ENCODE measurements at regions not wholly inside any gene's neighbourhood (a gene's known extent, or its start where the extent isn't known, plus 50 kb on each side); places are given as distances from the start of the nearest gene placed in this dataset.

- no peak for DNase-seq
Observed at GRCh38 chr2:149827585-149828126, 240.1 kb upstream of the MMADHC start.

GRCh38 chr2:149826471-149827125 lies 239.0 kb upstream of the MMADHC start:
- no peak for DNase-seq

- DNase-seq = no peak
Observed at GRCh38 chr2:149825473-149825872, 237.9 kb upstream of the MMADHC start.

GRCh38 chr2:149824136-149824535 lies 236.6 kb upstream of the MMADHC start:
- DNase-seq = no peak

DNA sequence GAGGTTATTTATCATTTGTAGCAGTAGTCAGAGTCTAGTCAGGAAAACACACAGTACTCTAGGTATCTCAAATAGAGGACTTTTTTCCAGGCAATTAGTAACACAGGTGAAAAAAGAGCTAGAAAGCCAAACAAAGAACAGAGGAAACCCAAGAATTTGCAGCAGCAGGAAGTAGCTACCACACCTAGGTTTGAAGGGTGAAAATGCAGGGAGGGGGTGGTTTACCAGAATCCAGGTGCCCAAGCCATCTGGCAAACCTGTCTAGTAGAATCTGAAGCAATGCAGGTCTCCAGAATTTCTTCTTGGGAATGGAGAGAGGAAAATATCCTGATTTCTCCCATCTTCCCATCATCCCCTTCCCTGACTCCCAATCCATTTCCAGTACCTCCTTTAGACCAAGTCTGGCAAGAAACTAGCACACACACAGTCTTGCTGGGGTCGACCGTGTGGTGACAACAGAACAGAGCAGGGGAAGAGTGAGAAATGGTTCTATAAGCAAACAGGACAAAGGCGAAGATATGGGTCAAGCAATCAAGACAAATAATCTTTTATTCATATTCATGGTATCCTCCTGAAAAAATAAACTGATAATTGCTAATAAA lies 231.9 kb upstream of the MMADHC start:
- no peak for DNase-seq

DNA sequence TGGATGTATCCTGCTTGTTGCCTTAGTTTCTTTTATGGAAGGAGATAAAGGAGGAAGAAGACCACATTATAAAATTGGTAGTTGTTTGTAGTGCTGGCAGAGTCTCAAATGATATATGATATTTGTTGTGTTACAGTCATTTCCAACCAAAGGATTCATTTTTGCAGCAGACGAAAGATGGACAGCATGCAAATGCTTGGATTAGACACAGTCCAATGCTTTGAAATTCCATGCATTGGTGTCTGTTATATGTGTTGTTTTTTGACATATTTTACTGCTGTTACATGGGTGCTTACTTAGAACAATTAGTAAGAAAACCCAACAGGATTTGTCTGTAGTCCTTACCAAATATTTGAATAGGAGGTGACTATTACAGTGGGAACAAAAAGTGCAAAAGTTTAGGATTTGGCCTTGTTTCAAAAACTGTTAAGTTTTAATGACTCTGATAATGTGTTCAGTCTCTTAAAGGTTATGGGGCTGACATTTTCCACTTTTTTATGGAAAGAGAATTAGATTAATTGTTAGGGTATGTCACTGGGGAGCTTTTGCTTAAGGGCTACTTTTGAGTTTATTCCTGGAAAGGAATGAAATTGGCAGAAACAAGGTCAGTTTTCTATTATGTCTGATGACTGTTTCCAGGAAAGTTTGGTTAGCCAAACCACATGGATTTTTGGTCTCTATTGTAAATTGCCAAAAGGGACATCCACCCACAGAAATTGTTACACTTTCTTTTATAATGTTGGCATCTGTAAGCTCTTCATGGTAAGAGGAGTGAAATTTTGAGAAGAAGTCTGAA lies 229.4 kb upstream of the MMADHC start:
- no peak for DNase-seq

DNA sequence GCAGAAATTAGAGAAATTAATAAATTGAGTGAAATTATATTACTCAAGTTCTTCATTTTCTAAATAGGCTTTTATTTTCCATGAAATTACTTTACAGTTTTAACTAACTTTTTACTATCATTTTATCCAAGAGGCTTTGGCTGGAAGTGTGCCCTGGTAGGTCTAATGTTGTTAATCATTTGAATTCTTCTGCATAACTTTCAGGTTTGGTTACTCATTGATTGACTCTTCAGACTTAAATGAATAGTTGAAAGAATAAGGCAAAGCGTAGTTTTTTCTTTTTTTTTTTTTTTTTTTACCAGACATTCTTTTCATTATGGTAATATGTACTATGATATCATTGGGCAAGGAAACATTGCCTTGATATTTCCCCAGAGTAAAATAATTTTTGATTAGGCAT lies 228.4 kb upstream of the MMADHC start:
- DNase-seq = no peak

DNA sequence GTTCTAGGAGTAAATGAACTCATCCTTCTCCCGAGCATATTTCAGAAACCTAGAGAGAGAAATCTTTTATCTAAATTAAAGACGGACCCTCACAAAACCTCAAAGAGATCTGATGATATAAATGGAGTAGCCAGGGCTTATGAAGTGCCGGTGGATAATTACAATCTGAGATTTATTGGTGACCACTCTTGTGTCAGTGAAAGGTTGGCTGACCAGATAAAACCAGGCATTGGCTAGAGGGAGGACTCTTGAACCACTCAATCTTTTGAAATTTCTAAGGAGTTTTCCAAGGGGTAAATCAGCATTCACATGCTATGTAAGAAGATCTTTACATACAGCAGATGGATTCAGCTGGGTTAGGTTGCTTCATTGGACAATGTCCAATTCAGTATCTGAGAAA lies 227.3 kb upstream of the MMADHC start:
- no peak for DNase-seq

GRCh38 chr2:149814049-149814448 lies 226.5 kb upstream of the MMADHC start:
- no peak for DNase-seq

GRCh38 chr2:149808556-149808955 lies 221.0 kb upstream of the MMADHC start:
- DNase-seq = no peak

DNA sequence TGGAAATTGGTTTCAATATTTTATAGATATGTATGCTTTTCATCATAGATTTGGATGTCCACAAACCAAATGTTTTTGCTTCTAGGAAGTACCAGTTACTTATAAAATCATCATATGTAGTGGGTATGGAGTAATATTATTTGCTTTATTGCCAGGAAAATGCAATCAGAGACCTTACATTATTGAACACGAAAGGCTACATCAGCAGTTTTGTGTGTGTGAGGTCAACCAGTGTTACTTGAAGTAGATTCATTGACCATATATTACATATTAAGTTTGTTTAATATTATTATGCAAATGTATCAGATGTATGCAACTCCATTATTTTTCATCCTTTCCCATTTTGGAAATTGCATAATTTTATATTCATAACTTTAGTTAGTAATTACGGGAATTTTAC lies 219.1 kb upstream of the MMADHC start:
- no peak for DNase-seq

GRCh38 chr2:149800624-149801542 lies 213.3 kb upstream of the MMADHC start:
- DNase-seq = no peak

DNA sequence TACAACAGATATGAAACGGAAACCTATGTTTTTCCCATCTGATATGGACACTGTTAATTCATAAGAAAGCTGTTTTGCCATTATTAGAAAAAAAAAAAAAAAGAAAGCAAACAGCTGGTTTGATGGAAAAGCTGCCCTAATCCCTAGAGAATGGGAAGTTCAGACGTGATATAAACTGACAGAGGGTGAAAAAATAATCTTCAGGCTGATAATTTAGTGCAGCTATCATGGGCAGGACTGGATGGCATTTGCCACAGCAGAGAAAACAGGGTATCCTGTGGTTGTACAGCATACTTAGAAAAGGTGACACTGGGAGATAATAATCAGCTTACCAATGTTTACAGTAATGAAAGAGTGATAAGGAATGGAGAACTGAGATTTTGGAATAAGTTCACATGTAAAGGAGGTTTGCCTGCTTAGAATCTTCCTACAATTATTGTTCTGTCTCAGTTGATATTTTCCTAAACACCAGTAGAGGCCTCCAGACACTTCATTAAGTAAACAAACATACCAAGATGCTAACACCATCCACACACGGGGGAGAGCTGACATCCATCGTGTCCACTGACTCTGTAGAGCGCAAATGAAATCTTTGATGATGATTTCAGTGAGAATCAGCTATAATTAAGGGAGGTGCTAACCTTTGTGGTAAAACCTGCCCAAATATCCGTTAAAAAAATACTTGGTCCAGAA lies 211.6 kb upstream of the MMADHC start:
- no peak for DNase-seq

- no peak for DNase-seq
Observed at GRCh38 chr2:149797030-149797429, 209.5 kb upstream of the MMADHC start.

DNA sequence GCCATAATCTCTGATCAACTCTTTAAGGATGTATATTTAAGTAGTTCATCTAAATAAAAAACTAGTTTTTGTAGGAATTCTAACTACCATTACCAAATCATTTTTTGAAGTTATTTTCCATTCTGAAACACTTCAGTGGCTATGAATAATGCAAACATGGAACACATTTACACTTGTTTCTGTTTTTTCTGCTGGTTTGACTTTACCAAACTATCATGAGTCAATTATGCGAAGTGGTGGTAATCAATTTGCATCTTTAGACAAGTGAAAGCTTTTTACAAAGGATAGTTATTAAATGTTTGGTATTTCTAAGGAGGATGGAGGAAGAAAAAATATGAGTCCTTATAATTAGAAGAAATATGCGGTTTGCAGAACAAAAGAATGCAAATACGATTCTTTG lies 202.0 kb upstream of the MMADHC start:
- no peak for DNase-seq

DNA sequence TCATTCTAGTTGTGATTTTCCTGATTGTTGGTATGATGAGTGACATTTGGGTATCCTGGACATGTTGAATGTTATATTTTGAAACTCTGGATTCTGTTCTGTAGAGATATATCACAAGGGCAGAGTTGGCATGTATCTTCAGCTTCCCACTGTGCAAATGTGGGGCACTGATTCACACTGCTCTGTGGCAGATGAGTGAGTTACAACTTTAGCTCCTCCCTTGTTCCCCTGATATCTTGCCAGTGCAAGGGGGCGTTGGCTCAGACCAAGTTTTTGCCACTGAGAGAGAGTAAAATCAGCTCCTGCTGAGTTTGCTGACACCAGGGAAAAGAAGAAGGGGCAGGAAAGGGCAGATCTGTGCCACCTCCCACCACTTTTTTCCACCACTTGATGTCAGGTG lies 199.6 kb upstream of the MMADHC start:
- no peak for DNase-seq

DNA sequence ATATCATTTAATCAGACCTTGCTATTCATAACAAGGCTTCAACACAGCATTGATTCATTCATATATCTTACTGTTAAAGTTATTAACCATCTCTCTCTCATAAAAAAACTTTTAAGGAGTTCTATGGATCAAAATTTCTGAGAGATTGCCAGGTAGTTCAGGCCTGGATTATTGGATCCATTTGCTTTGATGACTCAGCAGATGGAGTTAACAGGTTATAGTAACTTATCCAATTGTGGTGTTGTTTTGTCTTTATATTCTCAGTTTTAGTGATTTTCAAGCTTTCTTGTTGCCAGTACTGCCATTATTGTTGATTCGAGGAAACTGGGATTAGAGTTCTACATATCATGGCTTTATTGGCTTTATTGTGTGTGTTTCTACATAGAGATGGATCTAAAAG lies 195.7 kb upstream of the MMADHC start:
- DNase-seq = no peak

GRCh38 chr2:149782572-149782971 lies 195.0 kb upstream of the MMADHC start:
- no peak for DNase-seq

DNA sequence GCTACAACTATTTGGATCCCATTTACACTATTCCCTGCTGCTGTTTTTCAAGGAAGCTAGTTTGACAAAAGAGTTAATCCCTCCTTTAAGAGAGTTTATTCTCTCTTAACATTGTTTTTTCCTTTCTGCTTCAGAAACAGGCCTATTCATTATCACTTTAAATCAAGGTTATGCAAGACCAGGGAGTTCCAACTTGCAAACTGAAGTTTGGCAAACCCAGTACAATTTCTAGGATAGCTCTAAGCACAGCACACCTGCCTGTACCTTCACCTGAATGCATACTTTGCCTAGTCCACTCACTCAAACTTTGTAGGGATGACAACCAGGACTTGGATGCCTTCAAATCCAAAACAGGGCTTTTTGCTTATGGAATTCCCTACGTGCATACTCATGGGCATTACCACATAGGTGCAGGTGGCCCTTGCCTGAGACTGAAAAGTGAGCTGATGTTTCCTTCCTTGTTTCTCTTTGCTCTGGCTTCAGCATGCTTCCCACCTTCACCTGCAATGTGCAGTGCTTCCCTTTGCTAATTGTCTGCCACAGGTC lies 193.8 kb upstream of the MMADHC start:
- no peak for DNase-seq

GRCh38 chr2:149773006-149773405 lies 185.4 kb upstream of the MMADHC start:
- no peak for DNase-seq

GRCh38 chr2:149768320-149768799 lies 180.8 kb upstream of the MMADHC start:
- no peak for DNase-seq

GRCh38 chr2:149767516-149767974 lies 180.0 kb upstream of the MMADHC start:
- no peak for DNase-seq
